Right lobe of liver (tissue), 4 donors: ENCODE measurements at regions not wholly inside any gene's neighbourhood (a gene's known extent, or its start where the extent isn't known, plus 50 kb on each side); places are given as distances from the start of the nearest gene placed in this dataset.

Source experiments
- CTCF ChIP-seq, 4 donors: fragments of 200-600 bp in 3 of 4; fragments of 450-650 bp in 1 of 4; IDR thresholded peaks; one replicate each; pipeline versions ENCODE4 v1.5.1 to v1.8.0; 2016 to 2022; ENCODE audit warnings: antibody characterized with exemption in 4 of 4, mild to moderate bottlenecking in 2 of 4
- POLR2A ChIP-seq: fragments of 450-650 bp; IDR thresholded peaks from one replicate; pipeline ENCODE4 v1.6.1; 2017; ENCODE audit warnings: antibody characterized with exemption, mild to moderate bottlenecking
- donor health status: DM: no; HTN: no; CAD: no.
- donor health status: DM: no; HTN: no; CAD: no.
- donor health status: DM: no; HTN: yes; CAD: no.

GRCh38 chr6:48928937-48929336 is 534.1 kb downstream of the MMUT start:
- TF ChIP-seq CTCF (IDR thresholded peaks at IDR 0.05): no peak
- TF ChIP-seq POLR2A: no peak
